Endothelial cell of umbilical vein (primary cell): ENCODE measurements at regions not wholly inside any gene's neighbourhood (a gene's known extent, or its start where the extent isn't known, plus 50 kb on each side); places are given as distances from the start of the nearest gene placed in this dataset.

Experiments used
- BruUV-seq: library from RNA; stranded (reverse); fragments of 400-500 nt; replicated peaks from 2 replicates; lab custom pipeline; 2021; lab: Mats Ljungman, UMichigan
- CTCF ChIA-PET: fragments of 300-600, 350-600 bp; sonication (Branson Sonifier 250); formaldehyde crosslinking; loops from one replicate; lab custom pipeline; 2021; ENCODE audit warnings: antibody characterized with exemption, inconsistent platforms; lab: Charles Lee
- POLR2A ChIA-PET: fragments of 300-600, 350-600 bp; sonication (Branson Sonifier 250); formaldehyde crosslinking; loops from one replicate; lab custom pipeline; 2021; ENCODE audit warnings: antibody characterized with exemption, inconsistent platforms; lab: Charles Lee
- DNase-seq: peaks from one replicate; pipeline ENCODE4 v3.0.0-alpha.2; 2011; ENCODE audit warnings: low read depth, low spot score
- FAIRE-seq: peaks from 2 replicates; lab custom pipeline; 2011; peaks lifted over from hg19 to GRCh38; lab: Jason Lieb, UNC
- H2AFZ ChIP-seq: 2 replicates; pipeline ENCODE4 v1.6.0; 2012; ENCODE audit warnings: low read depth, low read length, control low read depth, inconsistent platforms
- H3K27ac ChIP-seq: 2 replicates; pipeline ENCODE4 v1.5.1; 2011; ENCODE audit warnings: low read depth, mild to moderate bottlenecking, control low read depth, low read length, moderate library complexity; ENCODE audit not compliant: insufficient read depth
- H3K27me3 ChIP-seq, 2 experiments: 2 replicates each; pipeline versions ENCODE4 v1.6.0 to v1.6.1; 2011; ENCODE audit warnings: low read length in 2 of 2, mixed read lengths in 1 of 2; ENCODE audit not compliant: control insufficient read depth in 2 of 2, insufficient read depth in 2 of 2
- H3K36me3 ChIP-seq, 2 experiments: 2 replicates in 1 of 2; 3 replicates in 1 of 2; pipeline ENCODE4 v1.5.1; 2011; ENCODE audit warnings: low read length in 2 of 2, mild to moderate bottlenecking in 1 of 2, moderate library complexity in 1 of 2; ENCODE audit not compliant: control insufficient read depth in 2 of 2, insufficient read depth in 2 of 2; ENCODE audit errors: extremely low read depth in 1 of 2
- H3K4me1 ChIP-seq: 3 replicates; pipeline ENCODE4 v1.5.1; 2011; ENCODE audit warnings: mild to moderate bottlenecking, low read length; ENCODE audit not compliant: control insufficient read depth, insufficient read depth; ENCODE audit errors: extremely low read depth
- H3K4me2 ChIP-seq: 2 replicates; pipeline ENCODE4 v1.6.1; 2011; ENCODE audit warnings: low read length, control low read depth, mixed read lengths; ENCODE audit not compliant: insufficient read depth
- H3K4me3 ChIP-seq, 3 experiments: fragments of 200-600 bp in 1 of 3; sonication (generic), shearing (Covaris generic) in 1 of 3; replicated peaks in 1 of 3; 2 replicates each; pipeline ENCODE4 v1.5.1; 2011 to 2016; ENCODE audit warnings: control low read depth in 3 of 3, low read length in 3 of 3, mild to moderate bottlenecking in 2 of 3, inconsistent platforms in 1 of 3, low read depth in 1 of 3, moderate library complexity in 1 of 3; ENCODE audit not compliant: insufficient read depth in 1 of 3
- H3K79me2 ChIP-seq: 2 replicates; pipeline ENCODE4 v1.6.0; 2012; ENCODE audit warnings: low read length, inconsistent platforms; ENCODE audit not compliant: control insufficient read depth, insufficient read depth
- H3K9ac ChIP-seq: replicated peaks from 2 replicates; pipeline ENCODE3; 2011; ENCODE audit warnings: low read length, control low read depth; ENCODE audit not compliant: insufficient read depth; ENCODE audit errors: extremely low read depth
- H3K9me1 ChIP-seq: replicated peaks from 3 replicates; pipeline ENCODE4 v1.6.0; 2011; ENCODE audit warnings: mild to moderate bottlenecking, low read length; ENCODE audit not compliant: control insufficient read depth, insufficient read depth; ENCODE audit errors: extremely low read depth
- H3K9me3 ChIP-seq: replicated peaks from 2 replicates; pipeline ENCODE4 v1.5.1; 2012; ENCODE audit warnings: low read length, inconsistent platforms; ENCODE audit not compliant: control insufficient read depth, insufficient read depth
- H4K20me1 ChIP-seq: replicated peaks from 2 replicates; pipeline ENCODE3; 2011; ENCODE audit warnings: mild to moderate bottlenecking, low read length; ENCODE audit not compliant: control insufficient read depth, insufficient read depth; ENCODE audit errors: extremely low read depth
- EZH2 ChIP-seq: IDR thresholded peaks from 2 replicates; pipeline ENCODE4 v1.6.1; 2012; ENCODE audit warnings: borderline replicate concordance, low read depth, mild to moderate bottlenecking, moderate library complexity, low read length, inconsistent platforms; ENCODE audit not compliant: severe bottlenecking
- JUN ChIP-seq: IDR thresholded peaks from 2 replicates; pipeline ENCODE4 v1.6.1; 2011; ENCODE audit warnings: borderline replicate concordance, low read depth; ENCODE audit not compliant: insufficient read length, insufficient read depth
- MAX ChIP-seq: IDR thresholded peaks from 2 replicates; pipeline ENCODE4 v1.6.1; 2011; ENCODE audit not compliant: insufficient read depth, insufficient read length
- MYC ChIP-seq: IDR thresholded peaks from one replicate; pipeline ENCODE4 v1.6.1; 2011; ENCODE audit warnings: mild to moderate bottlenecking, low read depth, low read length
- POLR2A ChIP-seq: IDR thresholded peaks from 2 replicates; pipeline ENCODE4 v1.6.1; 2012; ENCODE audit warnings: low read depth, mild to moderate bottlenecking, control low read depth, low read length
- dilution Hi-C: fragments of 300-500 bp; cut with MboI; formaldehyde crosslinking; loops from one replicate; pipeline ENCODE4 v1.15.0; 2019; ENCODE audit warnings: low sequenced_read_pairs; ENCODE audit not compliant: extremely low pct_ligation_motif_present
- intact Hi-C: fragments of 100-400 bp; cut with micrococcal nuclease; formaldehyde crosslinking; loops from one replicate; pipeline ENCODE4 v1.10.0; 2022
- TF ChIP-seq, protein P1 (sequence below), 2 donors: IDR thresholded peaks; 1 replicate in 1 of 2; 2 replicates in 1 of 2; pipeline ENCODE4 v1.5.1; 2011; ENCODE audit warnings: low read length in 2 of 2, mild to moderate bottlenecking in 2 of 2, moderate library complexity in 2 of 2, control low read depth in 1 of 2, inconsistent platforms in 1 of 2, low read depth in 1 of 2; ENCODE audit not compliant: insufficient read depth in 1 of 2; ENCODE audit errors: extremely low read depth in 1 of 2

GRCh38 chr2:16615687-16616615 is 49.7 kb downstream of the CYRIA start:
- Histone ChIP-seq H3K9me1 (no peaks in the 10 kb centered on the region), H3K4me1 (peaks cover 9% of the 10 kb centered on the region), H2AFZ (no peak overlapping the region), H3K27me3 (no peaks in the 10 kb centered on the region), H3K79me2 (no peaks in the 10 kb centered on the region), H3K9ac (no peak overlapping the region), H4K20me1 (no peaks in the 10 kb centered on the region), H3K27ac (no peak overlapping the region), H3K4me2 (no peak overlapping the region), H3K4me3 (no peak overlapping the region), H3K9me3 (no peaks in the 10 kb centered on the region), H3K36me3 (peaks cover 5 to 24% of the 10 kb centered on the region in 2 experiments)
- FAIRE-seq (no peak), DNase-seq (no peak)
- no TSS peak for BruUV-seq
- intact Hi-C loops: loop anchor here (10.0 kb wide), 1 partner anchor 689 kb away; no protein-coding TSS in a partner anchor
- POLR2A ChIA-PET: no interaction called here
- TF ChIP-seq EZH2: no peak
- TF ChIP-seq POLR2A: no peak
- TF ChIP-seq, protein P1, sequence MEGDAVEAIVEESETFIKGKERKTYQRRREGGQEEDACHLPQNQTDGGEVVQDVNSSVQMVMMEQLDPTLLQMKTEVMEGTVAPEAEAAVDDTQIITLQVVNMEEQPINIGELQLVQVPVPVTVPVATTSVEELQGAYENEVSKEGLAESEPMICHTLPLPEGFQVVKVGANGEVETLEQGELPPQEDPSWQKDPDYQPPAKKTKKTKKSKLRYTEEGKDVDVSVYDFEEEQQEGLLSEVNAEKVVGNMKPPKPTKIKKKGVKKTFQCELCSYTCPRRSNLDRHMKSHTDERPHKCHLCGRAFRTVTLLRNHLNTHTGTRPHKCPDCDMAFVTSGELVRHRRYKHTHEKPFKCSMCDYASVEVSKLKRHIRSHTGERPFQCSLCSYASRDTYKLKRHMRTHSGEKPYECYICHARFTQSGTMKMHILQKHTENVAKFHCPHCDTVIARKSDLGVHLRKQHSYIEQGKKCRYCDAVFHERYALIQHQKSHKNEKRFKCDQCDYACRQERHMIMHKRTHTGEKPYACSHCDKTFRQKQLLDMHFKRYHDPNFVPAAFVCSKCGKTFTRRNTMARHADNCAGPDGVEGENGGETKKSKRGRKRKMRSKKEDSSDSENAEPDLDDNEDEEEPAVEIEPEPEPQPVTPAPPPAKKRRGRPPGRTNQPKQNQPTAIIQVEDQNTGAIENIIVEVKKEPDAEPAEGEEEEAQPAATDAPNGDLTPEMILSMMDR (IDR thresholded peaks at IDR 0.05; ENCODE audit: extremely low read depth in 1 of 2, insufficient read depth in 1 of 2, low read depth in 1 of 2, low read length in 2 of 2): no peak
- TF ChIP-seq MYC: no peak
- TF ChIP-seq MAX: no peak
- no peak for TF ChIP-seq JUN
- dilution Hi-C loops: no loop called here
- CTCF ChIA-PET: interaction anchor here (1.8 to 8.4 kb wide), 4 partner anchors 35 to 142 kb away, joined by 4 to 149 read pairs (median 74); no protein-coding TSS in a partner anchor
